ENCODE measurements at regions not wholly inside any gene's neighbourhood (a gene's known extent, or its start where the extent isn't known, plus 50 kb on each side); places are given as distances from the start of the nearest gene placed in this dataset.
A peak's percentile ranks its signal among the peaks of the same experiment; 100 is the strongest.

GRCh38 chr2:120418174-120418787 lies 72.3 kb downstream of the INHBB start:
- Histone ChIP-seq H2AFZ (replicated peaks) (no peak overlapping the region), H3K36me3 (no peaks in the 10 kb centered on the region)
- DNase-seq (ENCODE audit: low spot score) = no peak

DNA sequence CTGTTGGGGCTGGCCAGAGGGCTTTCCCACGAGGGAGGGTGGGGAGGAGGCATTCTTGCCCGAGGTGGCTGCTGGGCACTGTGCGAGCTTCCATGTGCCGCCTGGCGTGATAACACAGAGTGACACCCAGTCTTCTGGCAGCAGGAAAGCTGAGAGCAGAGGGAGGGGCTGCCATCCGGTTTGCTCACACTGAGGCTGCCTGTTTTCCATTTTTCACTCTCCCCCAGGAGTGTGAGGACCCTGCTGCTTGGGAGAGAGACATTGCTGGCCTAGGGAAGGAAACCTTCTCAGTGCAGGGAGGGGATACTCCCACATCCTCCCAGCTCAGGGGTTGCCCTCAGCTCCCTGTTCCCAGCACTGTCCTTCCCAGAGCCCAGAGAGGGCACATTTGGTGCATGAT lies 73.1 kb downstream of the INHBB start:
- Histone ChIP-seq H3K9ac (no peak overlapping the region), H3K27me3 (peaks cover 29% of the 10 kb centered on the region), H3K4me2 (no peak overlapping the region), H3K4me3 (no peak overlapping the region), H3K9me3 (ENCODE audit: low read depth) (no peaks in the 10 kb centered on the region), H3F3A (ENCODE audit: low read depth) (no peaks in the 10 kb centered on the region), H3K4me1 (no peaks in the 10 kb centered on the region), H3K36me3 (no peaks in the 10 kb centered on the region), H4K20me1 (ENCODE audit: low read depth) (no peaks in the 10 kb centered on the region), H3K27ac (no peak overlapping the region), H2AFZ (replicated peaks) (no peak overlapping the region), H3K79me2 (ENCODE audit: low read depth) (no peaks in the 10 kb centered on the region)
- Mint-ChIP-seq H3K9me3 (no peaks in the 10 kb centered on the region), H3K4me1 (peaks cover 5% of the 10 kb centered on the region), H3K36me3 (no peaks in the 10 kb centered on the region), H3K27ac (no peak overlapping the region), H3K27me3 (ENCODE audit: insufficient read depth, low read depth) (peaks cover 11% of the 10 kb centered on the region), H3K4me3 (no peak overlapping the region)
- DNase-seq (ENCODE audit: low spot score) = no peak
- TF ChIP-seq EZH2phosphoT487 (IDR thresholded peaks at IDR 0.05) = no peak
- no peak for TF ChIP-seq CTCF (IDR thresholded peaks at IDR 0.05)
- no peak for TF ChIP-seq EZH2 (IDR thresholded peaks at IDR 0.05)

More at GRCh38 chr2:120418174-120418787, 72.3 kb downstream of the INHBB start:
- no peak overlapping the region for H3K27ac ChIP-seq
- peaks cover 10% of the 10 kb centered on the region for H3K27me3 Mint-ChIP-seq (ENCODE audit: insufficient read depth, low read depth)
- H3K4me2 ChIP-seq = no peak overlapping the region
- no peak overlapping the region for H3K4me3 Mint-ChIP-seq
- H3K79me2 ChIP-seq (ENCODE audit: low read depth) = no peaks in the 10 kb centered on the region
- no peaks in the 10 kb centered on the region for H3K4me1 ChIP-seq
- no peak overlapping the region for H3K4me3 ChIP-seq
- peaks cover 21% of the 10 kb centered on the region for H3K27me3 ChIP-seq
- H4K20me1 ChIP-seq (ENCODE audit: low read depth) = no peaks in the 10 kb centered on the region
- TF ChIP-seq EZH2phosphoT487 (IDR thresholded peaks at IDR 0.05) = no peak
- no peak for TF ChIP-seq EZH2 (IDR thresholded peaks at IDR 0.05)
- TF ChIP-seq CTCF (IDR thresholded peaks at IDR 0.05) = no peak
- H3K9me3 Mint-ChIP-seq = no peaks in the 10 kb centered on the region
- H3K27ac Mint-ChIP-seq = peak overlapping the region; percentile 18
- H3K4me1 Mint-ChIP-seq = peaks cover 5% of the 10 kb centered on the region
- no peaks in the 10 kb centered on the region for H3K9me3 ChIP-seq (ENCODE audit: low read depth)
- no peaks in the 10 kb centered on the region for H3F3A ChIP-seq (ENCODE audit: low read depth)
- H3K36me3 Mint-ChIP-seq = no peaks in the 10 kb centered on the region
- no peak overlapping the region for H3K9ac ChIP-seq

DNA sequence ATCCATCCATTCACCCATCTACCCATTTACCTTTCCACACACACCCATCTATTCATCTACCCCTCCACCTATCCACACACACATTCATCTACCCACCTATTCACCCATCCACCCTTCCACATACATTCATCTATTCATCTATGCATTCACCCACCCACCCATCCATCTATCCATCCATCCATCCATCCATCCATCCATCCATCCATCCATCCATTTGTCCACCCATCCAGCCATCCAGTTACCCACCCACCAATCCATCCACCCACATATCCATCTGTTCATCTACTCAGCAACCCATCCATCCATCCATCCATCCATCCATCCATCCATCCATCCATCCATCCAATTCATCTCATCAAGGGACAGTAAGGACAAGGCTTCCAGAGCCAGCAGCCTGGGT lies 74.0 kb downstream of the INHBB start:
- Mint-ChIP-seq H3K4me3 (no peak overlapping the region), H3K27me3 (ENCODE audit: insufficient read depth, low read depth) (peaks cover 16% of the 10 kb centered on the region), H3K36me3 (no peaks in the 10 kb centered on the region), H3K4me1 (peaks cover 5% of the 10 kb centered on the region), H3K9me3 (no peaks in the 10 kb centered on the region), H3K27ac (no peak overlapping the region)
- H3K27ac ChIP-seq = no peak overlapping the region
- no peaks in the 10 kb centered on the region for H3K4me1 ChIP-seq
- H3K36me3 ChIP-seq = no peaks in the 10 kb centered on the region
- no peak overlapping the region for H3K4me2 ChIP-seq
- H4K20me1 ChIP-seq (ENCODE audit: low read depth) = no peaks in the 10 kb centered on the region
- H3K4me3 ChIP-seq = no peak overlapping the region
- no peak overlapping the region for H3K9ac ChIP-seq
- H3F3A ChIP-seq (ENCODE audit: low read depth) = no peaks in the 10 kb centered on the region
- H3K79me2 ChIP-seq (ENCODE audit: low read depth) = no peaks in the 10 kb centered on the region
- TF ChIP-seq EZH2phosphoT487 (IDR thresholded peaks at IDR 0.05) (no peak), EZH2 (IDR thresholded peaks at IDR 0.05) (no peak), CTCF (IDR thresholded peaks at IDR 0.05) (no peak)
- H3K27me3 ChIP-seq = peaks cover 36% of the 10 kb centered on the region
- no peak overlapping the region for H2AFZ ChIP-seq (replicated peaks)
- no peaks in the 10 kb centered on the region for H3K9me3 ChIP-seq (ENCODE audit: low read depth)
- no peak for DNase-seq (ENCODE audit: low spot score)
